PC-9 (cell line): ENCODE measurements at regions not wholly inside any gene's neighbourhood (a gene's known extent, or its start where the extent isn't known, plus 50 kb on each side); places are given as distances from the start of the nearest gene placed in this dataset.

Experiments used
- CTCF ChIP-seq: fragments of 200-600 bp; sonication (generic); conservative IDR thresholded peaks from 2 replicates; pipeline ENCODE4 v1.6.1; 2017; ENCODE audit warnings: mixed run types, antibody characterized with exemption, mild to moderate bottlenecking, moderate library complexity
- EZH2 ChIP-seq: fragments of 200-600 bp; sonication (generic); IDR thresholded peaks from 2 replicates; pipeline ENCODE4 v1.8.0; 2017; ENCODE audit warnings: antibody characterized with exemption, low read depth

GRCh38 chr14:46063872-46064271 lies 587.7 kb downstream of the RPL10L start:
- TF ChIP-seq CTCF, result no peak
- TF ChIP-seq EZH2, result no peak
